Endodermal cell (in vitro differentiated cells): ENCODE measurements at regions not wholly inside any gene's neighbourhood (a gene's known extent, or its start where the extent isn't known, plus 50 kb on each side); places are given as distances from the start of the nearest gene placed in this dataset.

Experiments
- DNase-seq: peaks from one replicate; pipeline ENCODE4 v3.0.0-alpha.2; 2017
- H3K27ac ChIP-seq: 2 replicates; pipeline ENCODE4 v1.5.1; 2013; ENCODE audit warnings: mild to moderate bottlenecking, low read depth, low read length, moderate library complexity
- H3K27me3 ChIP-seq: 2 replicates; pipeline ENCODE4 v1.6.1; 2013; ENCODE audit warnings: mild to moderate bottlenecking, low read length, moderate library complexity; ENCODE audit not compliant: insufficient read depth, control insufficient read depth, poor library complexity, severe bottlenecking
- H3K36me3 ChIP-seq: 2 replicates; pipeline ENCODE4 v1.7.0; 2013; ENCODE audit warnings: mild to moderate bottlenecking, low read length, moderate library complexity; ENCODE audit not compliant: control insufficient read depth, insufficient read depth
- H3K4me1 ChIP-seq: one replicate; pipeline ENCODE4 v1.7.0; 2013; ENCODE audit warnings: low read length; ENCODE audit not compliant: control insufficient read depth, insufficient read depth
- H3K4me3 ChIP-seq: 2 replicates; pipeline ENCODE4 v1.5.1; 2013; ENCODE audit warnings: mild to moderate bottlenecking, low read length, moderate library complexity
- H3K9ac ChIP-seq: 2 replicates; pipeline ENCODE4 v1.6.1; 2013; ENCODE audit warnings: mild to moderate bottlenecking, low read length, moderate library complexity; ENCODE audit not compliant: poor library complexity, severe bottlenecking; ENCODE audit errors: extremely low read depth
- H3K9me3 ChIP-seq: 2 replicates; pipeline ENCODE4 v1.6.1; 2013; ENCODE audit warnings: mild to moderate bottlenecking, low read length, moderate library complexity; ENCODE audit not compliant: control insufficient read depth
- H3K27ac Mint-ChIP-seq: 2 replicates; pipeline ENCODE4 v1.8.0; 2020; ENCODE audit warnings: mixed read lengths
- H3K27me3 Mint-ChIP-seq: 2 replicates; pipeline ENCODE4 v1.8.0; 2021; ENCODE audit warnings: mild to moderate bottlenecking, mixed read lengths; ENCODE audit not compliant: insufficient read depth
- H3K36me3 Mint-ChIP-seq: 2 replicates; pipeline ENCODE4 v1.8.0; 2020; ENCODE audit warnings: low read depth, mixed read lengths
- H3K4me1 Mint-ChIP-seq: 2 replicates; pipeline ENCODE4 v1.8.0; 2020; ENCODE audit warnings: mixed read lengths
- H3K4me3 Mint-ChIP-seq: 2 replicates; pipeline ENCODE4 v1.8.0; 2020; ENCODE audit warnings: mild to moderate bottlenecking, moderate library complexity, mixed read lengths
- H3K9me3 Mint-ChIP-seq: 2 replicates; pipeline ENCODE4 v1.8.0; 2020; ENCODE audit warnings: mild to moderate bottlenecking, mixed read lengths
- WGBS, 2 experiments: methylation state at CpG; one replicate each; pipeline versions ENCODE4 v1.1.5 to v1.1.7; 2013; ENCODE audit warnings: missing lambda C conversion rate in 2 of 2, mixed read lengths in 1 of 2; ENCODE audit not compliant: insufficient coverage in 1 of 2, insufficient read length in 1 of 2; 5-methylcytosine and 5-hydroxymethylcytosine counted together
- TF ChIP-seq, protein P1 (sequence below): fragments of 200-600 bp; sonication (generic); conservative IDR thresholded peaks from 2 replicates; pipeline ENCODE4 v1.5.0; 2021; ENCODE audit warnings: antibody characterized with exemption, mild to moderate bottlenecking

DNA sequence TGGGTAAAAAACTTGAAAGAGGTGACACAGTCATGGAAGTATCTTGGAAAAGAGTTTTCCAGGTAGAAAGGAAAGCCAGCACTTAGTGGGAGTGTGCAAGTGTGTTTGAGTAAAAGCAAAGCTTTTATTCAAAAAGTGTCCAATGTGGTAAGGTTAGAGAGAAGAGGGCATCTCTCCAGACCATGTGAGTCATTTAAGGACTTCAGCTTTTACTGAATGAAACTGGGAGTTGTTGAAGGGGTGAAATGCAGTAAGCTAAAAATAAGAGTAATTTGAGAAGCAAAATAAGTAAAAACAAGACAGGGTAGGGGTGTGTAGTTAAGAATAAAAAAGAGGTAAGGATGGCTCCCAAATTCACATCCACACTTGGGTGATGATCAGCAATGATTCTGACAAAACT lies 238.9 kb downstream of the SLC7A11 start:
- H3K27ac ChIP-seq, result no peak overlapping the region
- Mint-ChIP-seq H3K36me3 (no peaks in the 10 kb centered on the region), H3K4me1 (peaks cover 9% of the 10 kb centered on the region), H3K4me3 (no peak overlapping the region), H3K27me3 (no peaks in the 10 kb centered on the region), H3K9me3 (no peaks in the 10 kb centered on the region), H3K27ac (no peak overlapping the region)
- H3K4me1 ChIP-seq, result no peaks in the 10 kb centered on the region
- no peaks in the 10 kb centered on the region for H3K9me3 ChIP-seq
- H3K4me3 ChIP-seq, result no peak overlapping the region
- no peaks in the 10 kb centered on the region for H3K36me3 ChIP-seq
- H3K9ac ChIP-seq, result no peak overlapping the region
- H3K27me3 ChIP-seq, result no peaks in the 10 kb centered on the region
- TF ChIP-seq, protein P1, sequence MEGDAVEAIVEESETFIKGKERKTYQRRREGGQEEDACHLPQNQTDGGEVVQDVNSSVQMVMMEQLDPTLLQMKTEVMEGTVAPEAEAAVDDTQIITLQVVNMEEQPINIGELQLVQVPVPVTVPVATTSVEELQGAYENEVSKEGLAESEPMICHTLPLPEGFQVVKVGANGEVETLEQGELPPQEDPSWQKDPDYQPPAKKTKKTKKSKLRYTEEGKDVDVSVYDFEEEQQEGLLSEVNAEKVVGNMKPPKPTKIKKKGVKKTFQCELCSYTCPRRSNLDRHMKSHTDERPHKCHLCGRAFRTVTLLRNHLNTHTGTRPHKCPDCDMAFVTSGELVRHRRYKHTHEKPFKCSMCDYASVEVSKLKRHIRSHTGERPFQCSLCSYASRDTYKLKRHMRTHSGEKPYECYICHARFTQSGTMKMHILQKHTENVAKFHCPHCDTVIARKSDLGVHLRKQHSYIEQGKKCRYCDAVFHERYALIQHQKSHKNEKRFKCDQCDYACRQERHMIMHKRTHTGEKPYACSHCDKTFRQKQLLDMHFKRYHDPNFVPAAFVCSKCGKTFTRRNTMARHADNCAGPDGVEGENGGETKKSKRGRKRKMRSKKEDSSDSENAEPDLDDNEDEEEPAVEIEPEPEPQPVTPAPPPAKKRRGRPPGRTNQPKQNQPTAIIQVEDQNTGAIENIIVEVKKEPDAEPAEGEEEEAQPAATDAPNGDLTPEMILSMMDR, result no peak
- DNase-seq, result no peak

- TF ChIP-seq, protein P1, result no peak
- peaks cover 7% of the 10 kb centered on the region for H3K4me1 Mint-ChIP-seq
- no peaks in the 10 kb centered on the region for H3K27me3 ChIP-seq
- H3K36me3 Mint-ChIP-seq, result no peaks in the 10 kb centered on the region
- no peak overlapping the region for H3K27ac Mint-ChIP-seq
- H3K9ac ChIP-seq, result no peak overlapping the region
- H3K36me3 ChIP-seq, result no peaks in the 10 kb centered on the region
- no peaks in the 10 kb centered on the region for H3K4me1 ChIP-seq
- no peak overlapping the region for H3K4me3 ChIP-seq
- no peak for DNase-seq
- H3K4me3 Mint-ChIP-seq, result no peak overlapping the region
- no peaks in the 10 kb centered on the region for H3K27me3 Mint-ChIP-seq
- no peaks in the 10 kb centered on the region for H3K9me3 Mint-ChIP-seq
- WGBS, 2 experiments, result 92% methylated on average over 1 of the region's 1 CpG; no CpG with 5 or more reads in 1 of the 2 experiments
- H3K9me3 ChIP-seq, result no peaks in the 10 kb centered on the region
- no peak overlapping the region for H3K27ac ChIP-seq
Observed at GRCh38 chr4:137998666-137999429, 243.3 kb downstream of the SLC7A11 start.

DNA sequence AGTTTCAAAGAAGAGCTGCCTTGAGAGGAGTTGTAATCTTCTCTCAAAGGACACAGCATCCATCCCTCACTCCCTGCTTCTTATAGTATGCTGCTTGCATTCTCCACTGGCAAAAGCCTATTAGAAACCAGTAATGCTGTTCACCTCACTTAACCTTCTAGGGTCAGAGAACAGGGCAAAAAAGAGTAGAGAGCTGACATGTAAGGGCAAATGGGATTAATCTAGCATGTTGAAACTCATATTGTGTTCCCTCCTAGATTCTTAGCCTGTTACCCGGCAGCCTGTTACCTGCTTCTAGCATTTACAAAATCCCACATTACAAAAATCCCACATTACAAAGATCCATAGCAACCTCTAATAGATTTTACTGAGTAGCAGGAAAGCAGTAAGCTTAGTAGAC lies 244.7 kb downstream of the SLC7A11 start:
- Mint-ChIP-seq H3K27ac (no peak overlapping the region), H3K4me1 (peaks cover 2% of the 10 kb centered on the region), H3K9me3 (no peaks in the 10 kb centered on the region), H3K4me3 (no peak overlapping the region), H3K36me3 (no peaks in the 10 kb centered on the region), H3K27me3 (no peaks in the 10 kb centered on the region)
- no peak for DNase-seq
- TF ChIP-seq, protein P1, result no peak
- H3K9me3 ChIP-seq, result no peaks in the 10 kb centered on the region
- H3K27ac ChIP-seq, result no peak overlapping the region
- no peaks in the 10 kb centered on the region for H3K36me3 ChIP-seq
- WGBS, 2 experiments, result 83% methylated on average over 1 of the region's 1 CpG; no CpG with 5 or more reads in 1 of the 2 experiments
- H3K4me1 ChIP-seq, result no peaks in the 10 kb centered on the region
- no peak overlapping the region for H3K9ac ChIP-seq
- no peak overlapping the region for H3K4me3 ChIP-seq
- H3K27me3 ChIP-seq, result no peaks in the 10 kb centered on the region
